Stomach (tissue), 8 donors: ENCODE measurements at regions not wholly inside any gene's neighbourhood (a gene's known extent, or its start where the extent isn't known, plus 50 kb on each side); places are given as distances from the start of the nearest gene placed in this dataset.

Source experiments
- DNase-seq, 2 donors: peaks; one replicate each; pipeline versions ENCODE4 v3.0.0 to v3.0.0-alpha.2; 2013 to 2019
- H3K27ac ChIP-seq, 5 donors: fragments of 200-600 bp in 4 of 5; sonication (generic) in 4 of 5; one replicate each; pipeline ENCODE4 v1.5.1; 2013 to 2019; ENCODE audit warnings: mild to moderate bottlenecking in 1 of 5, moderate library complexity in 1 of 5
- H3K27me3 ChIP-seq, 3 donors: fragments of 200-600 bp; sonication (generic); one replicate each; pipeline ENCODE4 v1.5.1; 2017 to 2019; ENCODE audit warnings: mixed run types in 1 of 3
- H3K36me3 ChIP-seq, 4 donors: fragments of 200-600 bp; sonication (generic); 1 replicate in 3 of 4; 2 replicates in 1 of 4; pipeline ENCODE4 v1.5.1; 2016 to 2019
- H3K4me1 ChIP-seq, 4 donors: fragments of 200-600 bp; sonication (generic); one replicate each; pipeline ENCODE4 v1.5.1; 2016 to 2019
- H3K4me3 ChIP-seq, 4 donors: fragments of 200-600 bp; sonication (generic) in 3 of 4; one replicate each; pipeline ENCODE4 v1.5.1; 2016 to 2019; ENCODE audit warnings: mild to moderate bottlenecking in 1 of 4
- H3K9me3 ChIP-seq, 4 donors: fragments of 200-600 bp; sonication (generic); one replicate each; pipeline ENCODE4 v1.5.1; 2016 to 2019
- EP300 ChIP-seq: sonication (generic); formaldehyde crosslinking; IDR thresholded peaks from one replicate; pipeline ENCODE4 v1.6.1; 2017; ENCODE audit warnings: antibody characterized with exemption
- POLR2A ChIP-seq, 4 donors: fragments of 450-650 bp; IDR thresholded peaks; one replicate each; pipeline ENCODE4 v1.6.1; 2016; ENCODE audit warnings: antibody characterized with exemption in 4 of 4, control low read depth in 2 of 4, mild to moderate bottlenecking in 1 of 4, moderate library complexity in 1 of 4
- POLR2AphosphoS5 ChIP-seq, 3 donors: sonication (generic); formaldehyde crosslinking; IDR thresholded peaks; one replicate each; pipeline ENCODE4 v1.6.1; 2016; ENCODE audit warnings: antibody characterized with exemption in 3 of 3
- WGBS, 5 donors: extraction: QIAGEN DNeasy Blood & Tissue Kit in 3 of 5; methylation state at CpG; one replicate each; pipeline versions ENCODE4 v1.1.5 to v1.1.7; 2013 to 2018; 5-methylcytosine and 5-hydroxymethylcytosine counted together
- intact Hi-C: fragments of 100-400 bp; cut with DNase I; formaldehyde crosslinking; loops from one replicate; pipeline ENCODE4 v1.15.1; 2023; ENCODE audit warnings: low total_unique reads
- TF ChIP-seq, protein P1 (sequence below), 7 experiments: fragments of 450-650 bp in 4 of 7; fragments of 200-600 bp in 3 of 7; sonication (generic) in 3 of 7; IDR thresholded peaks; one replicate each; pipeline ENCODE4 v1.5.1; 2016 to 2019; ENCODE audit warnings: antibody characterized with exemption in 7 of 7, control low read depth in 2 of 7, mild to moderate bottlenecking in 1 of 7
- donor health status: healthy with polysubstance abuse.
- donor health status: Bipolar disorder and iron deficiency.
- donor health status: healthy.

DNA sequence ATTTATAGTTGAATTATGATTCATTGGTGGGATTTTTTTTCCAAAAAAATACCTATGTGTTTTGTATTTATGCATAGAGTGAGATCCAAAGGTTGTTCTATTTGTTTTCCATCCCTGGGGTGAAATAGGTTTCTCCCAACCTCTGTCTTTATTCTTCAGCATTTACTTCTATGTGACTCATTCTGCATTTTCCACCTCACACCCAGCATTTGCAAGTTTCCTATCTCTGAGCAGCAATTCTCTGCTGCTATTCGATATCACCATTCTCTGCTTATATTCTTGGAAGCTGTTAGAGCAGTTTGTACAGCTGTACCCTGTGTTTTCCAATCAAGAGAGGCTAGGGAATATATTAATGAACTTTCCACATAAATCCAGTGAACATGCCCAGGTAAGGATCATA is 538.9 kb downstream of the SNAPC1 start:
- DNase-seq, result peak in 1 of 2 donors; percentile 10
- H3K4me1 ChIP-seq, result no peaks in the 10 kb centered on the region

DNA sequence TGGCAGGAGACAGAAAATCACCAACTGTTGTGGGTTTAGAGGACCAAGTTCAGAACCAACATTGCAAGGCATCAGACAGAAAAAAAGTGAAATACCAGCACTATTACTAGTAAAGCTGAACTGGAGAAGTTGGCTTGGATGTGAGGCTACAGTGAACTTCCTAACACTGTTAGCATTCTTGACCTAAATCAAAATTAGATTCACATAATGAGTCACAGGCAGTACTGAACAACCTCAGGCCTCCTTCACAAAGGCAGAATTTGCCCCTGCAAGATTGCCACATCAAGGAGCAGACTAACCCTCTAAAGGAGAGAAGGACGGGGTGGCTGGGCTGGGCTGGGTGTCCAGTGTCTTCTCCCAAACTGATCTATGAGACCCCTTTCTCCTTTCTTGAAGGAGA is 539.7 kb downstream of the SNAPC1 start:
- Histone ChIP-seq H3K27me3 (no peaks in the 10 kb centered on the region), H3K4me3 (no peak overlapping the region), H3K27ac (no peak overlapping the region), H3K9me3 (no peaks in the 10 kb centered on the region), H3K4me1 (no peaks in the 10 kb centered on the region), H3K36me3 (no peaks in the 10 kb centered on the region)
- intact Hi-C loops, result no loop called here
- DNase-seq, result no peak
- TF ChIP-seq, protein P1, sequence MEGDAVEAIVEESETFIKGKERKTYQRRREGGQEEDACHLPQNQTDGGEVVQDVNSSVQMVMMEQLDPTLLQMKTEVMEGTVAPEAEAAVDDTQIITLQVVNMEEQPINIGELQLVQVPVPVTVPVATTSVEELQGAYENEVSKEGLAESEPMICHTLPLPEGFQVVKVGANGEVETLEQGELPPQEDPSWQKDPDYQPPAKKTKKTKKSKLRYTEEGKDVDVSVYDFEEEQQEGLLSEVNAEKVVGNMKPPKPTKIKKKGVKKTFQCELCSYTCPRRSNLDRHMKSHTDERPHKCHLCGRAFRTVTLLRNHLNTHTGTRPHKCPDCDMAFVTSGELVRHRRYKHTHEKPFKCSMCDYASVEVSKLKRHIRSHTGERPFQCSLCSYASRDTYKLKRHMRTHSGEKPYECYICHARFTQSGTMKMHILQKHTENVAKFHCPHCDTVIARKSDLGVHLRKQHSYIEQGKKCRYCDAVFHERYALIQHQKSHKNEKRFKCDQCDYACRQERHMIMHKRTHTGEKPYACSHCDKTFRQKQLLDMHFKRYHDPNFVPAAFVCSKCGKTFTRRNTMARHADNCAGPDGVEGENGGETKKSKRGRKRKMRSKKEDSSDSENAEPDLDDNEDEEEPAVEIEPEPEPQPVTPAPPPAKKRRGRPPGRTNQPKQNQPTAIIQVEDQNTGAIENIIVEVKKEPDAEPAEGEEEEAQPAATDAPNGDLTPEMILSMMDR (IDR thresholded peaks at IDR 0.05), result no peak
- TF ChIP-seq POLR2AphosphoS5 (IDR thresholded peaks at IDR 0.05) (no peak), EP300 (no peak), POLR2A (IDR thresholded peaks at IDR 0.05) (no peak)
- WGBS, 5 donors, result 73 to 100% (median 78%) methylated on average over 1 of the region's 1 CpG

More for the DNA sequence above, 538.9 kb downstream of the SNAPC1 start:
- Histone ChIP-seq H3K27ac (no peak overlapping the region), H3K9me3 (no peaks in the 10 kb centered on the region), H3K27me3 (no peaks in the 10 kb centered on the region), H3K36me3 (no peaks in the 10 kb centered on the region), H3K4me3 (no peak overlapping the region)
- TF ChIP-seq, protein P1 (IDR thresholded peaks at IDR 0.05), result no peak
- TF ChIP-seq POLR2AphosphoS5 (IDR thresholded peaks at IDR 0.05), result no peak
- TF ChIP-seq EP300, result no peak
- TF ChIP-seq POLR2A (IDR thresholded peaks at IDR 0.05), result no peak
- intact Hi-C loops, result no loop called here
- 33 to 52% (median 39%) methylated on average over 1 of the region's 1 CpG for WGBS, 5 donors

DNA sequence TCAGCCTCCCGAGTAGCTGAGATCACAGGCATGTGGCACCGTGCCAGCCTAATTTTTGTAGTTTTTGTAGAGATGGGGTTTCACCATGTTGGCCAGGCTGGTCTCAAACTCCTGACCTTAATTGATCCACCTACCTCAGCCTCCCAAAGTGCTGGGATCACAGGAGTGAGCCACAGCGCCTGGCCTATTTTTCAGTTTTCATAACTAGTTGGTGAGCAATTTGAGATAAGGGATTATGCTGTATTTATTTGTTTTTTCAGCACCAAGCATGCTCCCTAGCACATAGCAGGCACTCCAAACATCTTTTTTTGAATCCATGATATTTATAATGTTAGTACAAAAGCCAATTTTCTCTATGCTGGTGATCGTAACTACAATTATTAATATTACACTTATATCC is 541.2 kb downstream of the SNAPC1 start:
- Histone ChIP-seq H3K4me3 (no peak overlapping the region), H3K27ac (no peak overlapping the region), H3K27me3 (no peaks in the 10 kb centered on the region), H3K4me1 (no peaks in the 10 kb centered on the region), H3K9me3 (no peaks in the 10 kb centered on the region), H3K36me3 (no peaks in the 10 kb centered on the region)
- WGBS, 5 donors, result 79 to 87% (median 82%) methylated on average over 4 of the region's 4 CpGs
- no peak for DNase-seq
- no peak for TF ChIP-seq POLR2A (IDR thresholded peaks at IDR 0.05)
- intact Hi-C loops, result no loop called here

DNA sequence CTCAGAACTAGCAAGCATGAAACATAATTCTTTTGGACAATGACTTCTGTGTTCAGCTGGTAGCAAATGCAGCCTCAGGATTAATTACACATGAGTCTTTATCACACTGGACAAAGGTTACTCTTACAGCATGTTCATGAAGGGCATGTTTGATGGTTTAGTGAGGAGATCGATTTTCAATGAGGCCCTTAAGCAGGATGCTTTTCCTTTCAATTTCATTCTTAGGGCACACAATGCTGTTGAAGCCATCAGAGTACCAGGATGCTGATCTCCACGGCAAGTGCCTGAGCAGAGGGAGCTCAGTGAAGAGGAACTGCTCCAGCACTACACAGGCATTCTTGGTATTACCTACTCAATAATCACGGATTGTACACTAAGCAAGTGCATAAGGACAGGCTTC is 542.0 kb downstream of the SNAPC1 start:
- H3K36me3 ChIP-seq, result no peaks in the 10 kb centered on the region
- peak in 1 of 2 donors; percentile 64 for DNase-seq
- H3K27me3 ChIP-seq, result no peaks in the 10 kb centered on the region
- intact Hi-C loops, result no loop called here
- no peak overlapping the region for H3K4me3 ChIP-seq
- no peak for TF ChIP-seq POLR2AphosphoS5 (IDR thresholded peaks at IDR 0.05)
- no peak for TF ChIP-seq EP300
- TF ChIP-seq, protein P1 (IDR thresholded peaks at IDR 0.05), result no peak
- no peak for TF ChIP-seq POLR2A (IDR thresholded peaks at IDR 0.05)
- no peaks in the 10 kb centered on the region for H3K4me1 ChIP-seq
- no peaks in the 10 kb centered on the region for H3K9me3 ChIP-seq
- no peak overlapping the region for H3K27ac ChIP-seq
- 23 to 41% (median 30%) methylated on average over 3 of the region's 3 CpGs for WGBS, 5 donors

DNA sequence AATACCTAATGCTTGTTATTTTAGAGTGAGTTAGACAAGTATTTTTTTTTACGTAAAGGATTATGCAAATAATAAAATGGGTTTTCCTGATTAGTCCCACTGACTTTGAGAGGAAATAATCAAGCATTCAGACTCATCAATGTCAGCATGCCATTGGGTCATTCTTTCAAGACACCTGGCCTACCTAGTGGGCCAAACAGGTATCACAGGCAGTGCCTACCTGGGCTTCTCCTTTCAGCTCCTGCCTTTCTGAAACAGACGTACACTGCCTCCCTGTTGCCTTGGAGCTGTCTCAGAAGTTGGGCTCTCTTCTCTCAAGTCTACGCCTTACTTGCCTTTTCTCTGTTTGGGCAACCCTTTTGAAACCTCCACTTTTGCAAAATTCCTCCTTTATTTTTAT is 545.6 kb downstream of the SNAPC1 start:
- H3K27ac ChIP-seq, result no peak overlapping the region
- intact Hi-C loops, result no loop called here
- no peak overlapping the region for H3K4me3 ChIP-seq
- no peaks in the 10 kb centered on the region for H3K4me1 ChIP-seq
- H3K27me3 ChIP-seq, result no peaks in the 10 kb centered on the region
- H3K36me3 ChIP-seq, result no peaks in the 10 kb centered on the region
- H3K9me3 ChIP-seq, result no peaks in the 10 kb centered on the region
- 87 to 96% (median 91%) methylated on average over 3 of the region's 3 CpGs for WGBS, 5 donors
- TF ChIP-seq POLR2AphosphoS5 (IDR thresholded peaks at IDR 0.05), result no peak
- TF ChIP-seq EP300, result no peak
- TF ChIP-seq, protein P1 (IDR thresholded peaks at IDR 0.05), result no peak
- TF ChIP-seq POLR2A (IDR thresholded peaks at IDR 0.05), result no peak
- DNase-seq, result no peak
